ENCODE measurements at regions not wholly inside any gene's neighbourhood (a gene's known extent, or its start where the extent isn't known, plus 50 kb on each side); places are given as distances from the start of the nearest gene placed in this dataset.

- no peak for TF ChIP-seq CTCF (IDR thresholded peaks at IDR 0.05; ENCODE audit: borderline replicate concordance, extremely low read depth, low read length, poor library complexity, severe bottlenecking)
- TF ChIP-seq EZH2 (IDR thresholded peaks at IDR 0.05; ENCODE audit: borderline replicate concordance, low read depth, low read length, severe bottlenecking), result no peak
These were observed 93.1 kb downstream of the HHIPL2 start for GRCh38 chr1:222454782-222455181.

Data from DND-41 (cell line).